Activated naive CD4-positive, alpha-beta T cell treated with anti-CD3 and anti-CD28 coated beads, Interleukin-2, amount 50 U/mL, for 16 hours (primary cell): ENCODE measurements at regions not wholly inside any gene's neighbourhood (a gene's known extent, or its start where the extent isn't known, plus 50 kb on each side); places are given as distances from the start of the nearest gene placed in this dataset.

Experiments used
- DNase-seq: peaks from one replicate; pipeline ENCODE4 v3.0.0-alpha.2; 2020

DNA sequence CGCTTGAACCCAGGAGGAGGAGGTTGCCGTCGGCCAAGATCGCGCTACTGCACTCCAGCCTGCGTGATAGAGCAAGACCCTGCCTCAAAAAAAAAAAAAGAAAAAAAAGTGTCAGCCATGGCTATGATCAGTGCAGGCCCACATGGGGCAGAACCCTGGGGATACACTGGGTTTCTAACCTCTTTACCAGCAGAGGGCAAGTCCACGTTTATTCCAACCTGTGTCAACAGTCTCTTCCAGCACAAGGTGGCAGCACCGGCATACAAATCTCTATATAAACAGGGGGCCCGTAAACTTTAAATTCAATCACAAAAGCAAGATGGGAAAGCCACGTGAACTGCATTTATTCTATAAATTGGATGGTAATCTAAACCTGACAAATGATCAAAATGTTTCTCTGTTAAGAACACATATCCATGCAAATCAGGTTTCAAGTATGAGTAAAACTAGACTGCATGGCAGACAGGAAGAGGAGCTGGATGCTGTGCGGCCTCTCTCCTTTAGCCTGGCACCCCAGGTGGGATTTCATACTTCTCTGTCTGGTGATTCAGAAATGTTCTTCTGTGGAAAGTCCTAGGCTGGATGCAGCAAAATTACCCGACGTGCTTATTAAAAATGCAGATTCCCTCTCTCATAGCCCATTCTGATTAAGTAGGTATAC lies 60.0 kb upstream of the STEAP1B start:
- peak; percentile 74 for DNase-seq

DNA sequence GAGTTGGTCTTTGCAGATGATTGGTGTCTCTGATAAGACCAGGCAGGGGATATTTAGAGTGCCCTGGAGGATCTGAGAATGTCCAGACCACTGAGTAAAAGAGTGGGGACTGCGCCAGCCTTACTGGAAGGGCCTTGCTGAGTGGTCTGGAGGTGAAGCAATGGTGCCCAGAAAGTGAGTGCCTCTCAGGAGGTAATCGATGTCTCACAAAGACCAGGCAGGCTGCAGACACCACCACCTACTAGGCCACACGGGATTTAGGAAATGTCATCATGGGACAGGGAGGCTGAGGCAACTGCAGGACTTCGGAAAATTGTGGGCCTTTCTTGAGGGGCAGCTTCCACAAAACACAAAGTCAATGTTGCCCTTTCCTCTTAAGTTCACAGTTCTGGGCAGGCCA lies 57.2 kb upstream of the STEAP1B start:
- DNase-seq: no peak

DNA sequence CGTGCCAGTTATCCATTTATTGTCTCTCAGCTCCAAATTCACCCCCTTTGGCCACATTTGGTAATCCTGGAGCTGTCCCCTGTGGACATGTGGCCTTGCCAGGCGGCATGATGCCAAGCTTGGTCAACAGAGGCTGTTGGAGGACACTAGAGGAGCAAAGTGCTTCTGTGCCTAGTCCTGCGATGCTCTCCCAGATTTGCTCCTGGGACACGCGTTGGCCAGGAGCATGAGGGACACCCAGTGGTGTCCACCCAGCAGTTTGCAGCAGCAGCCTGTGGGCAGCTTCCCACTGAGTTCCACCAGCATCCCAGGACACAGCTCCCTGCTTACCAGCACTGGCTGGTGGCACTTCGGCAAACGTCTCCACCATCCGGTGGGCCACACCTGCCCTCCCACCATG lies 55.5 kb upstream of the STEAP1B start:
- DNase-seq: no peak

- no peak for DNase-seq
Observed at GRCh38 chr7:22554184-22554583, 54.2 kb upstream of the STEAP1B start.

DNA sequence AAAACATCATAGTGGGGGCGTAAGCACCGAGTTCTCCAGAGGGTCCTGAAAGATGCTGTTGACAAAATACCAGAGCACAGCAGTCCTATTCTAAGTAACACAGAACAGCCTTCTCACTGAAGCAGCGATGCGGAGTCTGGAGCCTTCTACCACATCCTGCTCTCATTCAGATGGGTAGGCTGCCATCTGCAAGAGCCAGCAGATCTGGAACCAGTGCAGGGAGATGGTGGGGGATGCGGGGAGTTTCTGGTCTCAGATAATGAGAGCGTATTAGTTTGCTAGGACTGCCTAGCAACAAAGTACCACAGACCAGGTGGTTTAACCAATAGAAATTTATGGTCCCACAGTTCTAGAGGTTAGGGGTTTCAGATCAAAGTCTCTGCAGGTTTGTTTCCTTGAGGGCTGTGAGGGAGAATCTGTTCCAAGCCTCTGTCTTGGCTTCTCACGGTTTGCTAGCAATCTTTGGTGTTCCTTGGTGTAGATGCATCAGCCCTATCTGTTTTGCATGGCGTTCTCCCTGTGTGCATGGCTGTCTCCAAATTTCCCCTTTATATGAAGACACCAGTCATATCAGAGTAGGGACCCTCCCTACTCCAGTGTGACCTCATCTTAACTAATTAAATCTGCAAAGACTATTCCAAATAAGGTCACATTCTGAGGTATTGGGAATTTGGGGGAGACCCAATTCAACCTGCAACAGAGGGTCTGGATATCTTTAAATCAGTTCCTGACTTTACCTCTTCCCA lies 52.0 kb upstream of the STEAP1B start:
- no peak for DNase-seq

DNA sequence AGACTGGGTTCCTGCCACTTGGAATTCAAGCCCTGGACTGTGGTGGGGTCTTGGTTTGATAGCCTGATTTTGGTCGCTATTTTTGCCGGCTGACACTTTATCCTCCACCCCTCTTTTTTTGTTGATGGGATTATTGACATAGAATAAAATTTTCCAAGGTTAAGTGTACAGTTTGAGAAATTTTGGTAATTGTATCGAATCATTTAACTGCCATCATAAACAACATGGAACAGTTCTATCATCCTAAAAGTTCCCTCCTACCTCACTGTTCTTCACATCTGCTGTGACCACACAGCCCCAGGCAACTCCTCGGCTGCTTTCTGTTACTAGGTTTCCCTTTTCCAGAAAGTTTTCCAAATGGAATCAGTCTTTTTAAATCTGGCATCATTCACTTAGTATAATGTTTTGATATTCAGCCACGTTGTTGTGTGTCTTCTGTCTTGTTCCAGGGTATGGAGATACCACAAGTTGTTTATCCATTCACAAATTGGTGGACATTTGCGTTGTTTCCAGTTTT lies 50.6 kb upstream of the STEAP1B start:
- DNase-seq: no peak

DNA sequence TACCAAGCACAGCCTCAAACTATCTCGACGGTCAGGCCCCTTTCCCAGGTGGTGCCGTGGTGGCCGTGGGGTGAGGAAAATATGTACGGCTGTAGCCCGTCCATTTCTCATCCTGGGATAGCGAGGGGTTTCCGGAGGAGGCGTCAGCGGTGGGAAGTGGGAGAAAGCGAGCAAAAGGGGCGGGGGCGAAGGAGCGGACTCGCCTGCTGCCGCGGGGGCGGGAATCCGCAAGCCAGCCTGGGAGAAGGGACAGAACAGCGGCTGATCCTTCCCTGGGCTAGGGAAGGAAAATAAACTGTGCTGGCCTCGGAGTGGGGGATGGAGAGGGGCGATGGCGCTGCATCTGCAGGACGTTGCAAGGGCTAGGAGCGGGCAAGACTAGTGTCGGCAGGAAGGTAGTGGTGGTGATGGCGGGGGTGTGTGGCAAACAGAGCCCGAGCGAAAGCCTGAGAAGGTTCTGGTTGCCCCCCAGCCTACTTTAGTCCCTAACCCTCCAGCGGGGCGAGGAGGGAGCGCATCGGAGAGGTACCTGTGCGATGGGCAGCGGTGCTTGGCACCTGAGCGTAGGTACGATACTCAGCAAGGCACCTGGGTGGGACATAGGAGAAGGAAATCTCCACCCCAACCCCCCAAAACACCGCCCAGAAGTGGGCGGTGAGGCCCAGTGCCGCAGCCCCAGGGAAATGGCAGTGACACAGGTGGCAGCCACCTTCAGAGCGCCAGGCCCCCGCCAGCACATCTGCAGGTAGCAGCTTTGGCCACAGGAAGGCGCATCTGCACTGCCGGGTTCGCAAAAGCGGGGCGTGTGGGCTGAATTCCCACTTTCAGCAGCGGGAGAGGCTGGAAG lies 49.9 kb upstream of the STEAP1B start:
- peak; percentile 33 for DNase-seq
